Liver (tissue), 8 donors: ENCODE measurements at regions not wholly inside any gene's neighbourhood (a gene's known extent, or its start where the extent isn't known, plus 50 kb on each side); places are given as distances from the start of the nearest gene placed in this dataset.

Experiments
- DNase-seq: peaks from one replicate; pipeline ENCODE4 v3.0.0-alpha.2; 2017; ENCODE audit warnings: low spot score
- H3K27ac ChIP-seq, 2 donors: one replicate each; pipeline ENCODE4 v1.7.0; 2013; ENCODE audit warnings: inconsistent platforms in 2 of 2, low read length in 2 of 2, control low read depth in 1 of 2, low read depth in 1 of 2, mild to moderate bottlenecking in 1 of 2
- H3K27me3 ChIP-seq, 4 donors: one replicate each; pipeline versions ENCODE4 v1.6.1 to v1.7.0; 2013; ENCODE audit warnings: low read length in 3 of 4, inconsistent platforms in 1 of 4, mild to moderate bottlenecking in 1 of 4, moderate library complexity in 1 of 4; ENCODE audit not compliant: control insufficient read depth in 4 of 4, insufficient read depth in 4 of 4
- H3K36me3 ChIP-seq, 4 donors: one replicate each; pipeline versions ENCODE4 v1.6.1 to v1.7.0; 2013; ENCODE audit warnings: low read length in 3 of 4, mild to moderate bottlenecking in 3 of 4, low read depth in 1 of 4, moderate library complexity in 1 of 4; ENCODE audit not compliant: control insufficient read depth in 4 of 4, insufficient read depth in 3 of 4
- H3K4me1 ChIP-seq, 4 donors: one replicate each; pipeline versions ENCODE4 v1.6.1 to v1.7.0; 2013; ENCODE audit warnings: low read length in 3 of 4, mild to moderate bottlenecking in 3 of 4, moderate library complexity in 1 of 4; ENCODE audit not compliant: control insufficient read depth in 4 of 4, insufficient read depth in 4 of 4
- H3K4me3 ChIP-seq, 3 donors: one replicate each; pipeline versions ENCODE4 v1.6.1 to v1.7.0; 2013; ENCODE audit warnings: low read length in 3 of 3, control low read depth in 1 of 3, low read depth in 1 of 3, mild to moderate bottlenecking in 1 of 3
- H3K9ac ChIP-seq, 2 donors: one replicate each; pipeline ENCODE4 v1.7.0; 2013; ENCODE audit warnings: low read length in 2 of 2, mild to moderate bottlenecking in 2 of 2, moderate library complexity in 2 of 2, control low read depth in 1 of 2, low read depth in 1 of 2
- H3K9me3 ChIP-seq, 4 donors: one replicate each; pipeline versions ENCODE4 v1.6.1 to v1.7.0; 2013; ENCODE audit warnings: low read length in 3 of 4; ENCODE audit not compliant: control insufficient read depth in 4 of 4
- EGR1 ChIP-seq, 2 donors: IDR thresholded peaks; 2 replicates each; pipeline ENCODE4 v1.6.1; 2016 to 2018; ENCODE audit warnings: antibody characterized with exemption in 2 of 2, low read depth in 2 of 2
- FOXA1 ChIP-seq: IDR thresholded peaks from 2 replicates; pipeline ENCODE4 v1.6.1; 2016; ENCODE audit warnings: antibody characterized with exemption
- FOXA2 ChIP-seq: IDR thresholded peaks from 2 replicates; pipeline ENCODE4 v1.6.1; 2016; ENCODE audit warnings: antibody characterized with exemption
- HNF4A ChIP-seq, 2 donors: conservative IDR thresholded peaks; 2 replicates each; pipeline ENCODE4 v1.6.1; 2016; ENCODE audit warnings: antibody characterized with exemption in 2 of 2, mild to moderate bottlenecking in 2 of 2
- JUND ChIP-seq, 2 donors: IDR thresholded peaks; 2 replicates each; pipeline ENCODE4 v1.6.1; 2016; ENCODE audit warnings: antibody characterized with exemption in 2 of 2
- NR2F2 ChIP-seq: IDR thresholded peaks from 2 replicates; pipeline ENCODE4 v1.6.1; 2016; ENCODE audit warnings: antibody characterized with exemption
- RAD21 ChIP-seq, 2 donors: IDR thresholded peaks; 2 replicates each; pipeline ENCODE4 v1.6.1; 2016; ENCODE audit warnings: antibody characterized with exemption in 2 of 2, mild to moderate bottlenecking in 2 of 2
- RXRA ChIP-seq, 2 donors: IDR thresholded peaks; 2 replicates each; pipeline ENCODE4 v1.6.1; 2017 to 2018; ENCODE audit warnings: antibody characterized with exemption in 2 of 2, mild to moderate bottlenecking in 1 of 2
- SP1 ChIP-seq: IDR thresholded peaks from 2 replicates; pipeline ENCODE4 v1.6.1; 2018; ENCODE audit warnings: antibody characterized with exemption, mild to moderate bottlenecking
- WGBS: extraction: QIAGEN DNeasy Blood & Tissue Kit; methylation state at CpG from one replicate; pipeline ENCODE4 v1.1.7; 2013; 5-methylcytosine and 5-hydroxymethylcytosine counted together
- TF ChIP-seq, protein P1 (sequence below): IDR thresholded peaks from 2 replicates; pipeline ENCODE4 v1.6.1; 2016; ENCODE audit warnings: antibody characterized with exemption
- TF ChIP-seq, protein P2 (sequence below): IDR thresholded peaks from 2 replicates; pipeline ENCODE4 v1.6.1; 2016; ENCODE audit warnings: antibody characterized with exemption
- TF ChIP-seq, protein P3 (sequence below): IDR thresholded peaks from 2 replicates; pipeline ENCODE4 v1.6.1; 2016; ENCODE audit warnings: antibody characterized with exemption, mild to moderate bottlenecking
- TF ChIP-seq, protein P4 (sequence below): fragments of 150-350 bp; IDR thresholded peaks from 2 replicates; pipeline ENCODE4 v1.5.1; 2017; ENCODE audit warnings: improper control_type of control experiment, low read depth, low read length; ENCODE audit not compliant: missing input control
- donor health status: healthy.
- donor health status: healthy.
- donor health status: healthy.
- donor health status: healthy.
- donor health status: healthy.

DNA sequence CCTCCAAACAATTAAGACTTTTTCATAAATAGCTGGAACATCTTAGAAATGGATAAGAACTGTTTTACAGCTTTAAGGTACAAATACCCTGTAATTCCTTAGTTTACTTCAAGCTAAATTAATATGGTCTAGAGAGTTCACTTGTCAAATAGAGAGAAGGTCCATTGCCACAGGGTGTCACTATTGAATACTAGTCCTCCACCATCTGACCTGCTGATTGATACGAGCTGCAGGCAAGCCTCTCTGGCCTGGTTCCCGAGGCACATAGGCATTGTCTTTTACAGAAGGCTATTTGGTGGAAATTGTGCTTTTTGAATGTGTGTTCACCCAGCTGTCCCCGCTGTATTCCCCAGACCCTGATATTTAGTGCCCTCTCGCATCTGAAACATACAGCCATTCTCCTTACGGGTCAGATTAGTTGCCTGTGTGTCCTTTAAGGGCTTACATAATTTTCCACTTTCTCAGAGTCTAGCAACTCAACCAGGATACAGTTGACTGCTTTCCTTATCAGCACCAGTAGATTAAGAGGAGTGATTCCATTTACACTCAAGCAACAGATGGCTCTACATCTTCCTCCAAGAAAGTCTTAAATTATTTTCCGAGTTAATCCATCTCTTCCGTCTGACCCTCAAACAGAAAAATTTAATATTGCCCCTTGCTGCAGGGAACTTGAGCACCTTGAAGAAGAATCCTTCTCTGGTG, 788.8 kb upstream of the FAT3 start:
- no peak for DNase-seq
- Histone ChIP-seq H3K36me3 (no peaks in the 10 kb centered on the region), H3K4me3 (no peak overlapping the region), H3K4me1 (no peaks in the 10 kb centered on the region), H3K9ac (no peak overlapping the region), H3K27ac (no peak overlapping the region), H3K9me3 (no peaks in the 10 kb centered on the region), H3K27me3 (no peaks in the 10 kb centered on the region)
- TF ChIP-seq RAD21 (IDR thresholded peaks at IDR 0.05) (peak; percentile 47 to 54), EGR1 (IDR thresholded peaks at IDR 0.05; ENCODE audit: low read depth in 2 of 2) (no peak)
- 60% methylated on average over 7 of the region's 7 CpGs for WGBS

DNA sequence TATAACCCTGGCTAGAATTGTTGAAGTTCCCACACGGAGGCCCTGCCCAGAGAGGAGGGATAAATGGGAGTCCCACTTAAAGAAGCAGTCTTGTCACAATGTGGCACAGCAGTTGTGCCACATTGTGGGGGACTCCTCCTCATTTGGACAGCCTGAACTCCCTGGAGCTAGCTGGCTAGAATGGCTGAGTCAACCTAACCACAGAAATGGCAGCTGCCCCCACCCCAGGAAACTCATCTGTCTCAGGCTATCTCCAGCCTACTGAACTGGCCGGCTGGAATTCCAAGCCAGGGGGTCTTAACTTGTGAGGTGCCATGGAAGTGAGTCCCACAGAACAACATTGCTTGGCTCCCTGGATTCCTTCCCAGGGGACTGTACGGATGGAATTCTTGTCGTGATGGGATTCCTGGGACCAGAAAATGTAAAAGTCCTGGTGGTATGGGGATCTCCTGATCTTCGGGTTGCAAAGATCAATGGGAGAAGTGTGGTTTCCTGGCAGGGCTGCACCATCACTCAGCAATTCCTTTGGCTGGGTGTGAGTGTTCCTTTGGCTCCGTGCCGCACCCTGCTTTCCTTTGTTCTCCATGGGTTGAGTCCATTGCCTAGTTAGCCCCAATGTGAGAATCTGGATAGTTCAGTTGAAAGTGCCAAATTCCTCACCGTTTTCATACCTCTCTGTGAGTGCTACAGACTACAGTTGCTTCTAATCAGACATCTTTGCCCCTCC, 791.2 kb upstream of the FAT3 start:
- Histone ChIP-seq H3K9ac (no peak overlapping the region), H3K27me3 (no peaks in the 10 kb centered on the region), H3K36me3 (no peaks in the 10 kb centered on the region), H3K27ac (no peak overlapping the region), H3K9me3 (no peaks in the 10 kb centered on the region), H3K4me3 (no peak overlapping the region), H3K4me1 (no peaks in the 10 kb centered on the region)
- WGBS, result 67% methylated on average over 8 of the region's 8 CpGs
- TF ChIP-seq, protein P1, sequence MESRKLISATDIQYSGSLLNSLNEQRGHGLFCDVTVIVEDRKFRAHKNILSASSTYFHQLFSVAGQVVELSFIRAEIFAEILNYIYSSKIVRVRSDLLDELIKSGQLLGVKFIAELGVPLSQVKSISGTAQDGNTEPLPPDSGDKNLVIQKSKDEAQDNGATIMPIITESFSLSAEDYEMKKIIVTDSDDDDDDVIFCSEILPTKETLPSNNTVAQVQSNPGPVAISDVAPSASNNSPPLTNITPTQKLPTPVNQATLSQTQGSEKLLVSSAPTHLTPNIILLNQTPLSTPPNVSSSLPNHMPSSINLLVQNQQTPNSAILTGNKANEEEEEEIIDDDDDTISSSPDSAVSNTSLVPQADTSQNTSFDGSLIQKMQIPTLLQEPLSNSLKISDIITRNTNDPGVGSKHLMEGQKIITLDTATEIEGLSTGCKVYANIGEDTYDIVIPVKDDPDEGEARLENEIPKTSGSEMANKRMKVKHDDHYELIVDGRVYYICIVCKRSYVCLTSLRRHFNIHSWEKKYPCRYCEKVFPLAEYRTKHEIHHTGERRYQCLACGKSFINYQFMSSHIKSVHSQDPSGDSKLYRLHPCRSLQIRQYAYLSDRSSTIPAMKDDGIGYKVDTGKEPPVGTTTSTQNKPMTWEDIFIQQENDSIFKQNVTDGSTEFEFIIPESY, result no peak
- TF ChIP-seq HNF4A (conservative IDR thresholded peaks at IDR 0.05), result no peak
- no peak for TF ChIP-seq RXRA (IDR thresholded peaks at IDR 0.05)
- no peak for TF ChIP-seq FOXA2
- no peak for TF ChIP-seq JUND (IDR thresholded peaks at IDR 0.05)
- TF ChIP-seq, protein P2, sequence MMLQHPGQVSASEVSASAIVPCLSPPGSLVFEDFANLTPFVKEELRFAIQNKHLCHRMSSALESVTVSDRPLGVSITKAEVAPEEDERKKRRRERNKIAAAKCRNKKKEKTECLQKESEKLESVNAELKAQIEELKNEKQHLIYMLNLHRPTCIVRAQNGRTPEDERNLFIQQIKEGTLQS, result no peak
- no peak for TF ChIP-seq SP1
- no peak for TF ChIP-seq FOXA1
- TF ChIP-seq, protein P3, sequence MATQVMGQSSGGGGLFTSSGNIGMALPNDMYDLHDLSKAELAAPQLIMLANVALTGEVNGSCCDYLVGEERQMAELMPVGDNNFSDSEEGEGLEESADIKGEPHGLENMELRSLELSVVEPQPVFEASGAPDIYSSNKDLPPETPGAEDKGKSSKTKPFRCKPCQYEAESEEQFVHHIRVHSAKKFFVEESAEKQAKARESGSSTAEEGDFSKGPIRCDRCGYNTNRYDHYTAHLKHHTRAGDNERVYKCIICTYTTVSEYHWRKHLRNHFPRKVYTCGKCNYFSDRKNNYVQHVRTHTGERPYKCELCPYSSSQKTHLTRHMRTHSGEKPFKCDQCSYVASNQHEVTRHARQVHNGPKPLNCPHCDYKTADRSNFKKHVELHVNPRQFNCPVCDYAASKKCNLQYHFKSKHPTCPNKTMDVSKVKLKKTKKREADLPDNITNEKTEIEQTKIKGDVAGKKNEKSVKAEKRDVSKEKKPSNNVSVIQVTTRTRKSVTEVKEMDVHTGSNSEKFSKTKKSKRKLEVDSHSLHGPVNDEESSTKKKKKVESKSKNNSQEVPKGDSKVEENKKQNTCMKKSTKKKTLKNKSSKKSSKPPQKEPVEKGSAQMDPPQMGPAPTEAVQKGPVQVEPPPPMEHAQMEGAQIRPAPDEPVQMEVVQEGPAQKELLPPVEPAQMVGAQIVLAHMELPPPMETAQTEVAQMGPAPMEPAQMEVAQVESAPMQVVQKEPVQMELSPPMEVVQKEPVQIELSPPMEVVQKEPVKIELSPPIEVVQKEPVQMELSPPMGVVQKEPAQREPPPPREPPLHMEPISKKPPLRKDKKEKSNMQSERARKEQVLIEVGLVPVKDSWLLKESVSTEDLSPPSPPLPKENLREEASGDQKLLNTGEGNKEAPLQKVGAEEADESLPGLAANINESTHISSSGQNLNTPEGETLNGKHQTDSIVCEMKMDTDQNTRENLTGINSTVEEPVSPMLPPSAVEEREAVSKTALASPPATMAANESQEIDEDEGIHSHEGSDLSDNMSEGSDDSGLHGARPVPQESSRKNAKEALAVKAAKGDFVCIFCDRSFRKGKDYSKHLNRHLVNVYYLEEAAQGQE, result no peak
- TF ChIP-seq, protein P4, sequence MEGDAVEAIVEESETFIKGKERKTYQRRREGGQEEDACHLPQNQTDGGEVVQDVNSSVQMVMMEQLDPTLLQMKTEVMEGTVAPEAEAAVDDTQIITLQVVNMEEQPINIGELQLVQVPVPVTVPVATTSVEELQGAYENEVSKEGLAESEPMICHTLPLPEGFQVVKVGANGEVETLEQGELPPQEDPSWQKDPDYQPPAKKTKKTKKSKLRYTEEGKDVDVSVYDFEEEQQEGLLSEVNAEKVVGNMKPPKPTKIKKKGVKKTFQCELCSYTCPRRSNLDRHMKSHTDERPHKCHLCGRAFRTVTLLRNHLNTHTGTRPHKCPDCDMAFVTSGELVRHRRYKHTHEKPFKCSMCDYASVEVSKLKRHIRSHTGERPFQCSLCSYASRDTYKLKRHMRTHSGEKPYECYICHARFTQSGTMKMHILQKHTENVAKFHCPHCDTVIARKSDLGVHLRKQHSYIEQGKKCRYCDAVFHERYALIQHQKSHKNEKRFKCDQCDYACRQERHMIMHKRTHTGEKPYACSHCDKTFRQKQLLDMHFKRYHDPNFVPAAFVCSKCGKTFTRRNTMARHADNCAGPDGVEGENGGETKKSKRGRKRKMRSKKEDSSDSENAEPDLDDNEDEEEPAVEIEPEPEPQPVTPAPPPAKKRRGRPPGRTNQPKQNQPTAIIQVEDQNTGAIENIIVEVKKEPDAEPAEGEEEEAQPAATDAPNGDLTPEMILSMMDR, result no peak
- no peak for TF ChIP-seq NR2F2
- no peak for TF ChIP-seq RAD21 (IDR thresholded peaks at IDR 0.05)
- no peak for DNase-seq
